ENCODE measurements at regions not wholly inside any gene's neighbourhood (a gene's known extent, or its start where the extent isn't known, plus 50 kb on each side); places are given as distances from the start of the nearest gene placed in this dataset.
A peak's percentile ranks its signal among the peaks of the same experiment; 100 is the strongest.

DNA sequence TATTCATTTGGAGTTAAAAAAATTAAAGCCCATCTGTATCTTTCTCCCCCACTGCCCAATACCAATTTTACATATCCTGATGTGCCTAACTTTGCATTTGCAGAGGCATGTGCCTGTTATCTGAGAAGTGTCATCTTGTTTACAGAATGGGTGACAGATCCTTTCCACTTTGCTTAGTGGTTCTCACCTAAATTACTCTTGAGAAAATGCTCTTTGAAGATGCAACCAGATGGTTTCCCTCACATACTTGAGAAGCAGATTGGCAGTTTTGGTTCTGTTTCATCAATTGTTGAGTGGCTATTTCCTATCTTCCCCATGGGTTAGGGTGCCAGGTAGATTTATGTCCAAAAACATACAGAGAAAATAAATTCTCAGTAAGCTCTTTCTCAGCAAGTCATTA lies 1051.4 kb upstream of the ATXN7L3B start:
- Histone ChIP-seq H3K4me2 (ENCODE audit: low read length) (no peak overlapping the region), H3K9me3 (ENCODE audit: control insufficient read depth, insufficient read depth, low read length) (no peaks in the 10 kb centered on the region), H3K79me2 (ENCODE audit: control insufficient read depth, low read length) (no peaks in the 10 kb centered on the region), H4K20me1 (ENCODE audit: control insufficient read depth, insufficient read depth, low read depth, low read length) (no peaks in the 10 kb centered on the region), H3K27me3 (ENCODE audit: control insufficient read depth, low read length) (no peaks in the 10 kb centered on the region), H3K36me3 (ENCODE audit: control insufficient read depth, low read length) (no peaks in the 10 kb centered on the region), H3F3A (ENCODE audit: control insufficient read depth, insufficient read depth) (no peaks in the 10 kb centered on the region), H3K9me2 (replicated peaks; ENCODE audit: control insufficient read depth, low read length) (no peaks in the 10 kb centered on the region), H3K27ac (ENCODE audit: low read depth, low read length) (no peak overlapping the region), H3K4me3 (ENCODE audit: low read length) (no peak overlapping the region), H3K4me1 (ENCODE audit: control insufficient read depth, low read length) (no peaks in the 10 kb centered on the region)
- TF ChIP-seq, protein P1, sequence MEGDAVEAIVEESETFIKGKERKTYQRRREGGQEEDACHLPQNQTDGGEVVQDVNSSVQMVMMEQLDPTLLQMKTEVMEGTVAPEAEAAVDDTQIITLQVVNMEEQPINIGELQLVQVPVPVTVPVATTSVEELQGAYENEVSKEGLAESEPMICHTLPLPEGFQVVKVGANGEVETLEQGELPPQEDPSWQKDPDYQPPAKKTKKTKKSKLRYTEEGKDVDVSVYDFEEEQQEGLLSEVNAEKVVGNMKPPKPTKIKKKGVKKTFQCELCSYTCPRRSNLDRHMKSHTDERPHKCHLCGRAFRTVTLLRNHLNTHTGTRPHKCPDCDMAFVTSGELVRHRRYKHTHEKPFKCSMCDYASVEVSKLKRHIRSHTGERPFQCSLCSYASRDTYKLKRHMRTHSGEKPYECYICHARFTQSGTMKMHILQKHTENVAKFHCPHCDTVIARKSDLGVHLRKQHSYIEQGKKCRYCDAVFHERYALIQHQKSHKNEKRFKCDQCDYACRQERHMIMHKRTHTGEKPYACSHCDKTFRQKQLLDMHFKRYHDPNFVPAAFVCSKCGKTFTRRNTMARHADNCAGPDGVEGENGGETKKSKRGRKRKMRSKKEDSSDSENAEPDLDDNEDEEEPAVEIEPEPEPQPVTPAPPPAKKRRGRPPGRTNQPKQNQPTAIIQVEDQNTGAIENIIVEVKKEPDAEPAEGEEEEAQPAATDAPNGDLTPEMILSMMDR (IDR thresholded peaks at IDR 0.05; ENCODE audit: low read depth, low read length, poor library complexity, severe bottlenecking), result no peak
- no peak for TF ChIP-seq EZH2phosphoT487 (IDR thresholded peaks at IDR 0.05; ENCODE audit: borderline replicate concordance, low read length)

GRCh38 chr12:73506611-73507010 lies 1031.0 kb upstream of the ATXN7L3B start:
- Histone ChIP-seq H3K9me2 (replicated peaks; ENCODE audit: control insufficient read depth, low read length) (no peaks in the 10 kb centered on the region), H3K27me3 (ENCODE audit: control insufficient read depth, low read length) (no peaks in the 10 kb centered on the region), H4K20me1 (ENCODE audit: control insufficient read depth, insufficient read depth, low read depth, low read length) (no peaks in the 10 kb centered on the region), H3K4me1 (ENCODE audit: control insufficient read depth, low read length) (no peaks in the 10 kb centered on the region), H3F3A (ENCODE audit: control insufficient read depth, insufficient read depth) (no peaks in the 10 kb centered on the region), H3K27ac (ENCODE audit: low read depth, low read length) (no peak overlapping the region), H3K79me2 (ENCODE audit: control insufficient read depth, low read length) (no peaks in the 10 kb centered on the region), H3K4me2 (ENCODE audit: low read length) (no peak overlapping the region), H3K36me3 (ENCODE audit: control insufficient read depth, low read length) (no peaks in the 10 kb centered on the region), H3K4me3 (ENCODE audit: low read length) (no peak overlapping the region), H3K9me3 (ENCODE audit: control insufficient read depth, insufficient read depth, low read length) (no peaks in the 10 kb centered on the region; the same call in 1 of the 2 replicates)
- TF ChIP-seq, protein P1 (IDR thresholded peaks at IDR 0.05; ENCODE audit: low read depth, low read length, poor library complexity, severe bottlenecking), result no peak
- TF ChIP-seq EZH2phosphoT487 (IDR thresholded peaks at IDR 0.05; ENCODE audit: borderline replicate concordance, low read length), result no peak

GRCh38 chr12:73514672-73515071 lies 1023.0 kb upstream of the ATXN7L3B start:
- Histone ChIP-seq H3K36me3 (ENCODE audit: control insufficient read depth, low read length) (no peaks in the 10 kb centered on the region), H3F3A (ENCODE audit: control insufficient read depth, insufficient read depth) (no peaks in the 10 kb centered on the region), H3K9me3 (ENCODE audit: control insufficient read depth, insufficient read depth, low read length) (no peaks in the 10 kb centered on the region), H3K27me3 (ENCODE audit: control insufficient read depth, low read length) (no peaks in the 10 kb centered on the region), H3K79me2 (ENCODE audit: control insufficient read depth, low read length) (no peaks in the 10 kb centered on the region), H3K4me2 (ENCODE audit: low read length) (no peak overlapping the region), H3K4me3 (ENCODE audit: low read length) (no peak overlapping the region), H3K4me1 (ENCODE audit: control insufficient read depth, low read length) (no peaks in the 10 kb centered on the region), H4K20me1 (ENCODE audit: control insufficient read depth, insufficient read depth, low read depth, low read length) (no peaks in the 10 kb centered on the region), H3K27ac (ENCODE audit: low read depth, low read length) (no peak overlapping the region), H3K9me2 (replicated peaks; ENCODE audit: control insufficient read depth, low read length) (no peaks in the 10 kb centered on the region)
- TF ChIP-seq, protein P1 (IDR thresholded peaks at IDR 0.05; ENCODE audit: low read depth, low read length, poor library complexity, severe bottlenecking), result peak; percentile 33
- TF ChIP-seq EZH2phosphoT487 (IDR thresholded peaks at IDR 0.05; ENCODE audit: borderline replicate concordance, low read length), result no peak

GRCh38 chr12:73517859-73518258 lies 1019.8 kb upstream of the ATXN7L3B start:
- Histone ChIP-seq H3K36me3 (ENCODE audit: control insufficient read depth, low read length) (no peaks in the 10 kb centered on the region), H3F3A (ENCODE audit: control insufficient read depth, insufficient read depth) (no peaks in the 10 kb centered on the region), H3K4me2 (ENCODE audit: low read length) (no peak overlapping the region), H4K20me1 (ENCODE audit: control insufficient read depth, insufficient read depth, low read depth, low read length) (no peaks in the 10 kb centered on the region), H3K9me2 (replicated peaks; ENCODE audit: control insufficient read depth, low read length) (no peaks in the 10 kb centered on the region), H3K27me3 (ENCODE audit: control insufficient read depth, low read length) (no peaks in the 10 kb centered on the region), H3K27ac (ENCODE audit: low read depth, low read length) (no peak overlapping the region), H3K4me3 (ENCODE audit: low read length) (no peak overlapping the region), H3K79me2 (ENCODE audit: control insufficient read depth, low read length) (no peaks in the 10 kb centered on the region), H3K9me3 (ENCODE audit: control insufficient read depth, insufficient read depth, low read length) (no peaks in the 10 kb centered on the region), H3K4me1 (ENCODE audit: control insufficient read depth, low read length) (no peaks in the 10 kb centered on the region)
- TF ChIP-seq EZH2phosphoT487 (IDR thresholded peaks at IDR 0.05; ENCODE audit: borderline replicate concordance, low read length), result no peak
- TF ChIP-seq, protein P1 (IDR thresholded peaks at IDR 0.05; ENCODE audit: low read depth, low read length, poor library complexity, severe bottlenecking), result no peak

Data from DOHH2 (cell line).